GM12891 (cell line): ENCODE measurements at regions not wholly inside any gene's neighbourhood (a gene's known extent, or its start where the extent isn't known, plus 50 kb on each side); places are given as distances from the start of the nearest gene placed in this dataset.

Source experiments
- PAX5 ChIP-seq: IDR thresholded peaks from 2 replicates; pipeline ENCODE4 v1.6.1; 2011; ENCODE audit warnings: low read length, moderate library complexity, mild to moderate bottlenecking; ENCODE audit not compliant: insufficient read depth, severe bottlenecking
- POLR2A ChIP-seq: IDR thresholded peaks from 2 replicates; pipeline ENCODE4 v1.6.1; 2011; ENCODE audit warnings: low read depth, low read length, control low read depth
- POLR2AphosphoS5 ChIP-seq: IDR thresholded peaks from 2 replicates; pipeline ENCODE4 v1.6.1; 2011; ENCODE audit warnings: low read depth, low read length, control low read depth
- TAF1 ChIP-seq: IDR thresholded peaks from 2 replicates; pipeline ENCODE4 v1.6.1; 2011; ENCODE audit warnings: low read depth, low read length, control low read depth

DNA sequence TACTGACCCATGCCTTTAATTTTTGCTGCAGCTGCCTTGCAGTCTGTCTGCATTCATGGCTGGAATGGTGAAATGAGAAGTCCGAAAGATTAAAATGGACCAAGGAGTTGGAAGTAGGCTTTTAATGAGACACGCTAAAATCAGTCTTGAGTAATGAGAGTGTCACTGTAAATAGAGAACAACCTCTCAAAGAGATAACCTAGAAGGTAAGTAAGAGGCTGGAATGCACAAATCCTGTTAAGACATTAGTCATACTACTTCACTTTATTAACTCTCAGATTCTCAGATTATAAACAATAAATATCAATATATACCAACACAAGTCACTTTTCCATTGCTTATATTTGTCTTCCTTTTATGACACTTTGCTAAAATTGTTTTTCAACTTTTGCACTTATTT, 880.6 kb upstream of the C9orf72 start:
- no peak for TF ChIP-seq PAX5
- TF ChIP-seq POLR2A: no peak
- TF ChIP-seq TAF1: no peak
- TF ChIP-seq POLR2AphosphoS5: no peak
